GM18520 (cell line): ENCODE measurements at regions not wholly inside any gene's neighbourhood (a gene's known extent, or its start where the extent isn't known, plus 50 kb on each side); places are given as distances from the start of the nearest gene placed in this dataset.
"Not testable (repeated sequence)": the region's sequence is repeated elsewhere in the genome, so short reads cannot be mapped to it uniquely, and the experiment has no call there.

ENCODE experiments used
- ATAC-seq: cut with Tn5 transposase; IDR thresholded peaks from one replicate; pipeline ENCODE4 v1.9.1; 2021; ENCODE audit not compliant: unreplicated experiment

GRCh38 chr11:45412051-45412471 lies 125.9 kb upstream of the SYT13 start:
- ATAC-seq = no peak

GRCh38 chr11:45411228-45411946 lies 125.2 kb upstream of the SYT13 start:
- no peak for ATAC-seq

DNA sequence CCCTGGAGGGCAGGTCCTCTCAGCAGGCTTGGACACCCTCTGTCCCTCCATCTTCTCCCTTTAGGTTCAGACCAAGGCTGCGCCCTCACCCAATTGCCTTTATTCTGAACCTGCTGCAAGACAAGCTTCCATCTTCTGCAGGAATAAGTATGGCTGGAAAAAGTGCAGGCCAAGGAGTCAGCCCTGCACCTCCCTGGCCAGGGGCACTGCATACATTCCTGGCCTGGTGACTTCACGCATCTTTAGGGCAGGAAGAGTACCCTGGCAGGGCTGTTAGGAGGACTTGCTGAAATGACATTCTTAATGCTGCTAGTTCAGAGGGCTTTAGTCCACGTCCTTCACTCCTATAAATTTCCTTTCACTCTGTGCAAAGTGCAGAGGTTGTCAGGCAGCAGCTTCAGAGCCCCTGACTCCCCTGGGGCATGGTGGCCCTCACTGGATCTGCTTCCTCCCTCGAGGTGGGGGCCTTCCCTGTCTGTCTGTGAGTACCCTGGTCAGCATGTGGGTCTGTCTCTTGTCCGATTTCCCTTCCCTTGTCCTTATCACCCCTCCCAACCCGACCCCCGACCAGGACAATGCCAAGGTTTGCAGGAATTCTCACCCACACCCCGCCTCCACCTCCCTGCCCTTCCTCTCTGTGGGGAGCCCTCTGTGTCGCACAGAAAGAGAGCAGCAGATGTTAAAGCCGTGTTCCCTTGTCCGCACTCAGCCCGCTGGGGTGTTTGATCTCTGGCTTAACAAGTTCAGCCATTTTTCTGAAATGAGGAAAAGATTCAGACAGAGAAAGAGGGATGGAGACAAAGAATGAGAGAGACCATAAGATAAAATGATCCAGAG lies 124.5 kb upstream of the SYT13 start:
- no peak for ATAC-seq

GRCh38 chr11:45409587-45409986 lies 123.4 kb upstream of the SYT13 start:
- ATAC-seq = no peak

DNA sequence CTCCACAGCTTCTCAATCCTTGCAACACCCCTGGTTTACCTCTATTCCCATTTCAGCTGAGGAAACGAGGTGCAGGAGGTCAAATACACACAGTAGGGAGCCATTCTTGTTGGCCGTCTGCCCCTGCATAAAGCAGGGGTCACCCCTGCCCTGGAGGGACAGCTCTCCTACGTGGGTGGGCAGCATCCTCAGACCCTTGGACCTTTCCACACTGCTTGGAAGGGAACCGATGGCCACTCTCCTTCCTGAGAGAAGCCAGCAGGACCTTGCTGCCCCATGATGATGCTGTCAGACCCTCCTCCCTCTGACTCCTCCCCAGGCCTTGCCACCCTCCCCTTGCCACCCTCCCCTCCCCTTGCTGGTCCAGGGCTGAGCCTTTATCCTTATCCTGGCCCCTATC lies 121.1 kb upstream of the SYT13 start:
- ATAC-seq = no peak

DNA sequence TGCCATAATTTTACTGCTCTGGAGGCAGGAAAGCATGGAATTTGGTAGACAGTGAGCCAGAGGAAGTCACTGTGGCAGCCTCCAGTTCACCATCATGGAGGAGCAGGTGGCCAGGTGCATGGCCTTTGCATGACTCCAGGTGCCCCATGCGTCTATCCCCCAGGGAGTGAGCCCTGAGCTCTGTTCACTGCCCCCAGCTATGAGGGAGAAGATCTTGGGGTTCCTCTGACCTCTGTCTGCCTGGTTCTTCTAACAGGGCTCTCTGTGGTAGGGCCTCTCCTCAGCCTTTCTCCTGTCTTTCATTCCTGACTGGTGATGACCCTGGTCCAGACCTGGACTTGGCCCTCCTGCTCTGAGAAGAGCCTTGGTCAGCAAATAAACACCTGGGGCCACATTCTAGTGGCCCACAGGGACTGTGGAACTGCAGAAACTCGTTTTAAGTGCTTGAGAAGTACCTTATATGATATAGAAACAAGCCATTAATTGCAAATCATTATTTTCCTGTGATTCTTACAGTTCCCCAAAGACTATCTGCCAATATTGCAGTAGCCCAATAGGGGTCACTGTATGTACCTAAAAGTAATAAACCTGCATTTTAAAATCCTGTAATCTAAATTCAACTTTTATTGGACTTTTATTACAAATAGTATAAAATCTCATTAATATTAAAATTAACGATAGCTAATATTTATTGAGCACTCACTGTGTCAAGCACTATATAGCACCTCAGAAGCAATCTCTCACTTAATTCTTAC lies 120.0 kb upstream of the SYT13 start:
- no peak for ATAC-seq

GRCh38 chr11:45403521-45403920 lies 117.4 kb upstream of the SYT13 start:
- not testable (repeated sequence) for ATAC-seq

- ATAC-seq = no peak
These were observed 116.0 kb upstream of the SYT13 start for GRCh38 chr11:45402049-45402630.

DNA sequence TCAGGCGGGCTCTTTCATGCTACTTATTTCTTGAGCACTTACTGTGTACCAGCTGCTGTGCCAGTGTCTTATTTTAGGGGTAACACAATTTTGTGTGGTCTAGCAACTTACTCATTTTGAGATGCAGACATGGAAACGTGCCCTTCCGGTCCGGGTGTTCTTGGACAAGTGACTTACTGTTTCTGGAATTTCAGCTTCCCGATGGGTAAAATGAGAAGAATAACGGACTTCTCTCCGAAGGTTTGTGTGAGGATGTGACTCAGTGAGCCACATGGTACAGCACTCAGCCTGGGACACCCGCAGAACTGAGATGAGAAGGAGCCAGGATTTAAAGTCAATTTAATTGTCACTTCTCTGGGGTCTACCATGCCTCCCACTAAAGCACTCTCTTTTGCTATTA lies 114.5 kb upstream of the SYT13 start:
- no peak for ATAC-seq

DNA sequence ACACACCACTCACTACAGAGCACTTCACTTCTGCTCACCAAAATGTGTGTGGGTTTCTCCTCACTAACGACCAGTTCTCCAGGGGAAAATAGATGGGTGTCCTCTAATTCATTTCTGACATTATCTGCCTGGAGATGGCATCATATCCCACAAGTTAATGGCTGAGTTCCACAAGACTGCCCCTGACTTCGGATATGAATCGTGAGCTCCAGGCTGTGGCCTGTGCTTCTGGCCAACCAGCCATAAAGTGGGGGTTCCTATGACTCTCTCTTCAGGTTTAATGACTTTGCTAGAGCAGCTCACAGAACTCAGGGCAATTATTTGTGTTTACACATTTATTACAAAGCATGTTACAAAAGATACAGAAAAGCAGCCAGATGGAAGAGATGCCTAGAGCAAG lies 113.0 kb upstream of the SYT13 start:
- no peak for ATAC-seq

- ATAC-seq = no peak
These were observed 112.2 kb upstream of the SYT13 start for GRCh38 chr11:45398325-45398724.

DNA sequence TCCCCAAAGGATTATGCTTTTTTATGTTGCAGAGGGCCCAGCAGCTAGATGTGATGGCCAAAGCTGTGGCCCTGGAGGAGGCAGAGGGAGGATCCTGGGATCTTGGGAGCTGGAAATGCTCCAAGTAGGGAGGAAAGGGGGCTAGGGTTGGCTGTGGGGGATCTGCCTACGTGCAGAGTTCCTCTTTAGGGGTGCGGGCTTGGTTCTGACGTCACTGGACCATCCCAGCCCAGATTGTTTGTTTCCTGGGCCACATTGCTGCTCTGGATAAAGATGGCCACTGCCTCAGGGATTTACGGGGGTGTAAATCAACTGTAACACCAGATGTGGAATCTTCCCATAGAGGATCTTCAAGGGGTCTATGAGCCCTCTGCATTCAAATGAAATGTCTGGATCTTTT lies 110.3 kb upstream of the SYT13 start:
- no peak for ATAC-seq

DNA sequence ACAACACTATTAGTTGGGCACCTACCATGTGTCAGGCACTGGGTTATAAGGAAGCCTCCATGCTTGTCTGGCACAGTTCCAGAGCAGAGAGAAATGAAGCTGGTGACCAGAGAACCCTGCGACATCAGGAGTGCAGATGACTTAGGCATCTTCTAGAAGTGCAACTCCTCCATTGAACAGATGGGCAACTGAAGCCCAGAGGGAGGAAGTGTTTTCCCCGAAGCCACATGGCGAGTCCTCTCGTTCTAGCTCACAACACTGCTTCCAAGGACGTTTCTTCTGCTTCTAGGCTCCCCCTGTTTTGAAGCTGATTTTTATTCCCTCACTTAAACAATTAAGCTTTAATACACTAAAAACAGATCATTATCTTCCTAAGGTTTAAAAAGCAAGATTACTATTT lies 109.8 kb upstream of the SYT13 start:
- ATAC-seq = no peak

DNA sequence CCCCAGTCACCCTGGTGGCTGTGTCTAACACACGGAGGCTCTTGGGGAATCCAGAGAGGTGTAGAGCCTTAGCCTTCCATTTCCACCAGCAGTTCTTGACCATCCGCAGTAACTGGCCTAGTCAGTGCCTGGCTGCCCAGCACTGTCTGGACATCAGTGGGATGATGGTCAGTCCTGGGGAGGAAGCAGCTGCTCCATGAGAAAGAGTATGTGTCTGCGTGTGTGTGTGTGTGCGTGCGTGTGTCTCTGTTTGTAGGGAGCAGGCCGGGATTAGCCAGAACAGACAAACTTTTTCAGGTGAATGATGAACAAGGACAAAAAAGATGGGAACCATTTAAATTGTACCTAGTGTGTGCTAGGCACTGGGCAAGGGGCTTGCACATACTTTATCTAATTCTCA lies 109.3 kb upstream of the SYT13 start:
- no peak for ATAC-seq

DNA sequence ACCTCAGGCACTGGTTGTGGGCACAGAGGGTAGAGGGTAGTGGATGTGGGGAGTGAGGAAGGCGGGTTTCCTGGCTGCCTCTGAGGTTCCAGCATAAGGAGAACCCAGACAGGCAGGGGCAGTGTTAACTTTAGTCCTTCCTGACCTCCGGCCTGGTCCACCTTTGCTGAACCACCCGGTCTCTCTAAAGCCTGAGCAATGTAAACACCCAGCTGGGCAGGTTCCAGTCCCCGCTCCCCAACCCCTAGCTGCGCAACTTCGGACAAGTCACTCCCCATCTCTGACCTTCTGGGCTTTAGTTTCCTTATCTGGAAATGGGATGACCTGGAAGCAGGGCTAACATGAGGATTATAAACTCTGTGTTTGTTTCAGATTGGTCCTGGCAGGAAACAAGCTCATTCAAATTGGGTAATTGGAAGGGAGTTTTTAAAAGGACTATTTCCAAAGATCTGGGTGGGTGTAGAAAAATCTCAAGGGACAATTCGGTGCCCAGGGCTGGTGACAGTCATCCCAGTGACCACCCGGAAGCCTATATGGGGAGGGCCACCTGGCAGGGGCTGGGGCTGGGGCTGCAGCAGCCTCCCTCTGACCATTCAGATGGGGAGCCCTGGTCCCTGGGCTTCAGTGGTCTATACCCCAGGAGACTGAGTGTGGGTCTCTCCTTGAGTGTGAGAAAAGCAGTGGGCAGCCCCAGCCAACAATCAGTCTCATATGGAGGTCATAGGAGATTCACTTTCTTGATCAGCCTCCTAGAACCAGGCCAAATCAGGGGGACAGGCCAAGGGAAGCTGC lies 108.3 kb upstream of the SYT13 start:
- no peak for ATAC-seq

DNA sequence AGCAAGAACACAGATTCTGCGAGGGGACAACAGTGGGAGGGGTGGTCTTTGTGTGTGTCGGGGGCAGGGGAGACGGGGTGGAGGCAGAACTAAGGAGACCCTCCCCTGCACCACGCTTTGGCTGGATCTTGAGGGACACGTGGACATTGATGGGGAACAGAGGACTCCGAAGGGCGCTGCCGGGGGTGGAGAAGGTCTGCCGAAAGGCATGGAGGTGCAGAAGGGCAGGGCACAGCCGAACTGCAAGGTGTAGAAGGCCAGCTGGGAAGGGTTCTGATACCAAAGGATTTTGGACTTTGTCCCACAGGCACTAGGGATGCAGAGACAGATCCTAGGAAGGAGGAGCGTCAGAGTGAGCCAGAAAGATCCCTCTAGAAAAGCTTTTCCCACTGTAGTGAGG lies 107.7 kb upstream of the SYT13 start:
- no peak for ATAC-seq

DNA sequence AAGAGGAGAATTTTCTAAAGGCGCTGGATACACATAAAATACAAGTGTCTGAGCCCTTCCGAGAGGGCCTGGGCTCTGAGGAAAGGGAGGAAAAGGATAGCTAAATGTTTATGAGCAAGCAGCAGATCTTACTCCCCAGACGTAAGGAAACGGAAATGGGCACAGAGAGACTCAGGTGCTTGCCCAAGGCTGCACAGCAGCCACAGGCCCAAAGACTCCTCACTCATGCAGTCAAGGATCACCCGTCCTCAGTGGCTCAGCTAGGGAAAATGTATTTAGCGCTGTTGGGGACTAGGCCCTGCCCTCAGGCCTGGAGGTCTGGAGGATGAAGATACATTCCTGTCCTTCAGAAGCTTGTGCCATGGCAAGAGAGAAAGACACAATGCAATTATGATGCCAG lies 107.2 kb upstream of the SYT13 start:
- no peak for ATAC-seq

DNA sequence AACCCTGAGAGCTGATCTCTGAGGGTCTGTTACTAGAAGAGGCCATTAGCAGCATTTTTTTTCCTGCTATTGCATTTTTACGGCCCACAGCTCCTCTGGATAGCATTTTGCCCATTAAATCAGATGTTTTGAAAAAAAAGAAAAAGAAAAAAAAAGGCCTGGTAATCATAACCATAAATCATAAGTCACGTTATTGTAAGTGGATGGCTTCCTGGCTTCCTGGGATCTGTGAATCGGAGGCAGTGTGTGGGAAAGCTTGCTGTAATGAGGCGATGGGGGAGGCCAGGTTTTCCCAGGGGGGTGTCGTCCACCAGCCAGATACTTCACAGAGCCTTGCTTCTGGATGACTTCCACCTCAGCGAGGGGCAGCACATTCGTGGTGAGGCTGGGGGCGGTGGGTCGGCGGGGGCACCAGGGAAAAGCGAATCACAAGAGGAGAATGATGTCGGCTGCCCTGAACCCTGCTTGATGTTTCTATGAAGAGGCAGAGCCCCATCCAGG lies 106.5 kb upstream of the SYT13 start:
- ATAC-seq = no peak

- ATAC-seq = no peak
These were observed 106.0 kb upstream of the SYT13 start for GRCh38 chr11:45392154-45392553.

DNA sequence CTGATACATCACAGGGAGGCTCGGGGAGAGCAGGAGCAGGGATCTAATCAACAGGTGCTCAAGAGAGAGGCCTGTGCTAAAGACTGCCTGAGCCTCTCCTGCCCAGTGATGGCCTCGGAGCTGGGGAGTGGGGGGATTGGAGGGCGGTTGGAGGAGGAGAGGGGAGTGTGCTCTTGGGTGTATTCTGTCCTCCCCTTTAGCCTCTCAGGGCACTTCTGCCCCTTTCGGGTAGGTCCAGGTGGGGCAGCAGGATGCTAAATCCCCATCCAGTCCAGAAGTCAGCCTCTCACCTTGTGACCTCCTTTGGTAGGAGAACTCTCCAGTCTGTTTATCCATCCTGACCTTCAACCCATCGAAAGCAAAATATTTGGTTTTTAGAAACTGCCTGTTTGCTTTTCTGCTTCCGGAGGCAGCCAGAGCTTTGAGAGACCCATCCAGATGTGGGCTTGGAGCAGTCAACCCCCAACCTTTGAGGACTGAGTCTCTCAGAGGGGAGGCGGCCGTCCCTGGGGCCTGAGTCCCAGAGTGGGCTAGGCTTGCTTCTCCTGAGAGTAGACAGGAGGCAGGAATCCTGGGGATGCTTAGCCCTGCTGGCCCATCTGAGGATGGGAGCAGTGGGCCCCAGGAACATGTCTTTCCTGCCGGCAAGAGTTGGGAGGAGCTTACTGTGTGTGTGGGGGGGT lies 105.2 kb upstream of the SYT13 start:
- ATAC-seq = no peak
